ENCODE measurements at regions not wholly inside any gene's neighbourhood (a gene's known extent, or its start where the extent isn't known, plus 50 kb on each side); places are given as distances from the start of the nearest gene placed in this dataset.

DNA sequence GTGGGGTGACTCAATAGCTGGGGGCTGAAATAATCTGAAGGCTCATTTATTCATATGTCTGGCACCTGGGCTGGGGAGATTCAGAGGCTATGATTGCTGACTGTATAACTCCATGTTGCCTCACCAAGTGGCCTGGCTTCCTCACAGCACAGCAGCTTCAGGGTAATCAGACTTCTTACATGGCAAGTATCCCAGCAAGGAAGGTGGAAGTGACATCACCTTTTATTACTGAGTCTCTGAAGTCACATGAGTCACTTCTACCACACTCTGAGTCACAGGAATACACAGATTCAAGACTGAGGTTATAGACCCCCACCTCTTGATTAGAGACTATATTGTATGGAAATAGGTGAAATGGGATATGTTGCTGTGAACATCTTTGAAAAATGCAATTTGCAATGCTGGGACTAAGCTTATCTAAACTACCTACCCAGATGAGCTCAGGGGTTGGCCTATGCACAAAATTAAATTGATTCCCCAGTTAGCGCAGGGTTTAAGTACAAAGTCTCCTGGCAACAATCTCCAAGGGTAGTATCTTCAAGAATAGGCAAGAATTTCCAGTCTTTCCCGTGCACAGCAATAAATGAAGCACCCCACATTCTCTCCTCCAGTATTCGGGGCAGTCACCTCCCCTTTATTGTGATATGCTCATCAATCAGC is 553.1 kb downstream of the LRRC70 start:
- no peak for DNase-seq (ENCODE audit: low spot score in 2 of 2)
- no peak overlapping the region for H3K27ac ChIP-seq
- H3K36me3 ChIP-seq: no peaks in the 10 kb centered on the region
- no peaks in the 10 kb centered on the region for H3K4me1 ChIP-seq
- H3K9me3 ChIP-seq: no peaks in the 10 kb centered on the region
- H3K4me3 ChIP-seq: no peak overlapping the region
- no peaks in the 10 kb centered on the region for H3K27me3 ChIP-seq
- 95% methylated on average over 3 of the region's 3 CpGs for WGBS
- no peak for TF ChIP-seq POLR2AphosphoS5 (IDR thresholded peaks at IDR 0.05)
- TF ChIP-seq POLR2A (IDR thresholded peaks at IDR 0.05): no peak
- TF ChIP-seq, protein P1, sequence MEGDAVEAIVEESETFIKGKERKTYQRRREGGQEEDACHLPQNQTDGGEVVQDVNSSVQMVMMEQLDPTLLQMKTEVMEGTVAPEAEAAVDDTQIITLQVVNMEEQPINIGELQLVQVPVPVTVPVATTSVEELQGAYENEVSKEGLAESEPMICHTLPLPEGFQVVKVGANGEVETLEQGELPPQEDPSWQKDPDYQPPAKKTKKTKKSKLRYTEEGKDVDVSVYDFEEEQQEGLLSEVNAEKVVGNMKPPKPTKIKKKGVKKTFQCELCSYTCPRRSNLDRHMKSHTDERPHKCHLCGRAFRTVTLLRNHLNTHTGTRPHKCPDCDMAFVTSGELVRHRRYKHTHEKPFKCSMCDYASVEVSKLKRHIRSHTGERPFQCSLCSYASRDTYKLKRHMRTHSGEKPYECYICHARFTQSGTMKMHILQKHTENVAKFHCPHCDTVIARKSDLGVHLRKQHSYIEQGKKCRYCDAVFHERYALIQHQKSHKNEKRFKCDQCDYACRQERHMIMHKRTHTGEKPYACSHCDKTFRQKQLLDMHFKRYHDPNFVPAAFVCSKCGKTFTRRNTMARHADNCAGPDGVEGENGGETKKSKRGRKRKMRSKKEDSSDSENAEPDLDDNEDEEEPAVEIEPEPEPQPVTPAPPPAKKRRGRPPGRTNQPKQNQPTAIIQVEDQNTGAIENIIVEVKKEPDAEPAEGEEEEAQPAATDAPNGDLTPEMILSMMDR (IDR thresholded peaks at IDR 0.05): no peak
- TF ChIP-seq EP300 (IDR thresholded peaks at IDR 0.05): no peak

- no peak for DNase-seq (ENCODE audit: low spot score in 2 of 2)
- Histone ChIP-seq H3K4me3 (no peak overlapping the region), H3K27me3 (no peaks in the 10 kb centered on the region), H3K9me3 (no peaks in the 10 kb centered on the region), H3K36me3 (no peaks in the 10 kb centered on the region), H3K4me1 (no peaks in the 10 kb centered on the region), H3K27ac (no peak overlapping the region)
- no peak for TF ChIP-seq POLR2AphosphoS5 (IDR thresholded peaks at IDR 0.05)
- TF ChIP-seq, protein P1 (IDR thresholded peaks at IDR 0.05): no peak
- no peak for TF ChIP-seq EP300 (IDR thresholded peaks at IDR 0.05)
- TF ChIP-seq POLR2A (IDR thresholded peaks at IDR 0.05): no peak
- 65% methylated on average over 1 of the region's 1 CpG for WGBS
These were observed 550.1 kb downstream of the LRRC70 start for GRCh38 chr5:63128761-63129160.

GRCh38 chr5:63128018-63128417 is 549.4 kb downstream of the LRRC70 start:
- TF ChIP-seq, protein P1 (IDR thresholded peaks at IDR 0.05): no peak
- TF ChIP-seq POLR2AphosphoS5 (IDR thresholded peaks at IDR 0.05): no peak
- no peak for TF ChIP-seq POLR2A (IDR thresholded peaks at IDR 0.05)
- TF ChIP-seq EP300 (IDR thresholded peaks at IDR 0.05): no peak
- no peaks in the 10 kb centered on the region for H3K4me1 ChIP-seq
- H3K36me3 ChIP-seq: no peaks in the 10 kb centered on the region
- no peak for DNase-seq (ENCODE audit: low spot score in 2 of 2)
- H3K27me3 ChIP-seq: no peaks in the 10 kb centered on the region
- no peaks in the 10 kb centered on the region for H3K9me3 ChIP-seq
- no peak overlapping the region for H3K4me3 ChIP-seq
- no peak overlapping the region for H3K27ac ChIP-seq
- WGBS: 54% methylated on average over 2 of the region's 2 CpGs

DNA sequence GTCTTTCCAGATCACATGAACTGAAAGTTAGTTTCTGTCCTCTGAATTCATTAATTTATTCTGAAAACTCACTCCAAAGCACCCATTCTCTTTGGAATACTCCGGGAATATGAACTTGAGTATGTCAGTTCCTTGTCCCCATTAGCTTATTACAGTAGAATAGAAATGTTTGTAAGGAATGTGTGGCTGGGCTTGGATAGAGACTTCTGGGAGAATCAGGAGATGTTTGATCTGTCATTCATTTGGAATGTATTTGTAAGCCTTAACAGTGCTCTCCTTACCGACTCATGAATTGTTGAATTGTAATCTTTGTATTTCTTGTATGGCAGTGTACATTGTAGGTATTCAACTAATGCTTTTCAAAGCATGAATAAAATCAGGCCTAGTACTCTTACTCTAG is 548.4 kb downstream of the LRRC70 start:
- H3K4me3 ChIP-seq: no peak overlapping the region
- TF ChIP-seq POLR2AphosphoS5 (IDR thresholded peaks at IDR 0.05) (no peak), EP300 (IDR thresholded peaks at IDR 0.05) (no peak), POLR2A (IDR thresholded peaks at IDR 0.05) (no peak)
- TF ChIP-seq, protein P1 (IDR thresholded peaks at IDR 0.05): no peak
- H3K4me1 ChIP-seq: no peaks in the 10 kb centered on the region
- H3K27me3 ChIP-seq: no peaks in the 10 kb centered on the region
- H3K36me3 ChIP-seq: no peaks in the 10 kb centered on the region
- H3K9me3 ChIP-seq: no peaks in the 10 kb centered on the region
- no peak overlapping the region for H3K27ac ChIP-seq
- 67% methylated on average over 2 of the region's 2 CpGs for WGBS
- no peak for DNase-seq (ENCODE audit: low spot score in 2 of 2)

DNA sequence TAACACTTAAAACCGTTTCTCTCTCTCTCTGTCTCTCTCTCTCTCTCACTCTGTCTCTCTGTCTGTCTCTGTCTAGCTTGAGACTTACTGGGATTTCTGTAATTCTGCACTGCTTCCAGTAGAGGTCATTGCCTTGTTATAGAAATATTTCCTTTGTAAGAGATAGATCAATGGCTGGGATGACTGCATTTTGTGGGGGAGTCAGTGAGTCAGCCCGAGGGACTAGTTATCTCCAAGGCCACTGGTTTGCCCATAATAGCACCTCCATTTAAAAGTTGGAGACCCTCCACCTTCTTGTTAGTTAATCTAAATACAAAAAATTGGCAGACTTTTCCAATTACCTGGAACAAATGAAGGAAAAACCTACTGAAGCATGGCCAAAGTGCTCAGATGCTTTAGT is 547.2 kb downstream of the LRRC70 start:
- Histone ChIP-seq H3K9me3 (no peaks in the 10 kb centered on the region), H3K4me1 (no peaks in the 10 kb centered on the region), H3K36me3 (no peaks in the 10 kb centered on the region), H3K27me3 (no peaks in the 10 kb centered on the region), H3K4me3 (no peak overlapping the region), H3K27ac (no peak overlapping the region)
- 21% methylated on average over 2 of the region's 2 CpGs for WGBS
- TF ChIP-seq POLR2AphosphoS5 (IDR thresholded peaks at IDR 0.05) (no peak), POLR2A (IDR thresholded peaks at IDR 0.05) (no peak), EP300 (IDR thresholded peaks at IDR 0.05) (no peak)
- TF ChIP-seq, protein P1 (IDR thresholded peaks at IDR 0.05): no peak
- DNase-seq (ENCODE audit: low spot score in 2 of 2): no peak

Measured in suprapubic skin (tissue), 4 donors.